Erythroblast (primary cell): ENCODE measurements at regions not wholly inside any gene's neighbourhood (a gene's known extent, or its start where the extent isn't known, plus 50 kb on each side); places are given as distances from the start of the nearest gene placed in this dataset.

Experiments used
- GATA1 ChIP-seq: IDR thresholded peaks from 2 replicates; pipeline ENCODE4 v1.6.1; 2011; ENCODE audit warnings: low read depth, mild to moderate bottlenecking, control low read depth, low read length, moderate library complexity
- POLR2A ChIP-seq: IDR thresholded peaks from 2 replicates; pipeline ENCODE4 v1.6.1; 2011; ENCODE audit warnings: mild to moderate bottlenecking, low read length

DNA sequence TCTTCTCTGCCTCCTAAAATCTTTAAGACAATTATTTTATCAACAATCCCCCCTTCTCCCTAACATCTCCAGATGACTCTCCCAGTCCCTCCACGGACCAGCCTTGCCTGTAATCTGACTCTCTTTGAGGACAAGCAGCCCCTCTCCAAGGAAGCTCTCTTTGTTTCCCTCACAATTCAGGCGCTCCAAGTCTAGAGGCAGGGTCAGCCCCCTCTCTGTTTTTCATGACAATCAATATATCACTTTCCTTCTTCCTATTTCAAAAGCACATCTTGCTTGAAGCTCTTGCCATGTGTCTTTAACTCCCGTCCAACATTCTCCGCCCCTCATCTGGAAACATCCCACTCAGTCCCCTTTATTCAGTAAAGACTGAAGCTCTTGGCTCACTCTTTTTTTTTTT is 393.4 kb upstream of the SULF2 start:
- TF ChIP-seq POLR2A (no peak), GATA1 (no peak)
